Aorta (tissue), 5 donors: ENCODE measurements at regions not wholly inside any gene's neighbourhood (a gene's known extent, or its start where the extent isn't known, plus 50 kb on each side); places are given as distances from the start of the nearest gene placed in this dataset.

ENCODE experiments used
- ATAC-seq: fragments of 200-7000 bp; cut with Tn5 transposase; one replicate; pipeline ENCODE4 v1.9.1; 2022; ENCODE audit warnings: moderate library complexity; ENCODE audit not compliant: low FRiP score
- DNase-seq, 2 donors: peaks; one replicate each; pipeline ENCODE4 v3.0.0-alpha.2; 2020
- H3K27ac ChIP-seq, 2 donors: one replicate each; pipeline ENCODE4 v1.5.1; 2013; ENCODE audit warnings: low read length in 2 of 2, mild to moderate bottlenecking in 2 of 2, moderate library complexity in 2 of 2, control low read depth in 1 of 2, inconsistent platforms in 1 of 2, low read depth in 1 of 2
- H3K27me3 ChIP-seq, 2 donors: one replicate each; pipeline ENCODE4 v1.6.1; 2013; ENCODE audit warnings: control low read depth in 1 of 2, low read length in 1 of 2, mild to moderate bottlenecking in 1 of 2, moderate library complexity in 1 of 2; ENCODE audit not compliant: insufficient read depth in 2 of 2, control insufficient read depth in 1 of 2
- H3K36me3 ChIP-seq, 2 donors: one replicate each; pipeline ENCODE4 v1.6.1; 2013; ENCODE audit warnings: control low read depth in 1 of 2, low read length in 1 of 2, mild to moderate bottlenecking in 1 of 2; ENCODE audit not compliant: insufficient read depth in 2 of 2, control insufficient read depth in 1 of 2
- H3K4me1 ChIP-seq, 2 donors: one replicate each; pipeline ENCODE4 v1.6.1; 2013; ENCODE audit warnings: low read length in 2 of 2, control low read depth in 1 of 2, mild to moderate bottlenecking in 1 of 2, moderate library complexity in 1 of 2; ENCODE audit not compliant: insufficient read depth in 2 of 2, control insufficient read depth in 1 of 2
- H3K4me3 ChIP-seq, 2 donors: one replicate each; pipeline ENCODE4 v1.5.1; 2013; ENCODE audit warnings: low read length in 2 of 2, control low read depth in 1 of 2, mild to moderate bottlenecking in 1 of 2
- H3K9me3 ChIP-seq: one replicate; pipeline ENCODE4 v1.6.1; 2013; ENCODE audit warnings: mild to moderate bottlenecking, low read length; ENCODE audit not compliant: control insufficient read depth
- WGBS, 2 donors: extraction: QIAGEN DNeasy Blood & Tissue Kit; methylation state at CpG; one replicate each; pipeline ENCODE4 v1.1.7; 2013; 5-methylcytosine and 5-hydroxymethylcytosine counted together
- intact Hi-C, 2 donors: fragments of 100-400 bp; cut with DNase I; formaldehyde crosslinking; loops; one replicate each; pipeline versions ENCODE4 v1.14.2 to v1.15.0; 2022
- donor health status: healthy with polysubstance abuse.
- donor health status: Bipolar disorder and iron deficiency.
- donor health status: DM: no; HTN: no; CAD: no.
- donor health status: DM: no; HTN: no; CAD: no.
- donor health status: DM: yes; HTN: yes; CAD: no.

DNA sequence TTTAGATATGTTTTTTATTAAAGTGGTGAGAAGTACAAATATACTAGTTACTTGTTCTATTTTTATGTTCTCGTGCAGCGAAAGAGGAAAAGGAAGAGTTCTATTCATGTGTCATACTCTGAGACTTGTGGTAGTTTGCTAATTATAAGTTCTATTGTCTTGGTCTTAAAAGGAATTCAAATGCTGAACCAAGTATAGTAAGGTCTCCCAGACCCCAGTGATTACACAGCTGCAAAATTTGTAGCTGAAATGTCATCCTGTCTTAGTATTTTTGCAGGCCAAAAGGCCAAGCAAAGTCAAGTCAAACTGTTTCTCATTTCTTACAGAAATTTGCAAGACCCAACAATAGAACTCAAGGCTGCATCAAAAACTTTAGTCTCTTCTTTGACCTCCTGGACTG, 268.7 kb downstream of the CHRM3 start:
- no peak overlapping the region for H3K27ac ChIP-seq
- H3K4me1 ChIP-seq = no peaks in the 10 kb centered on the region
- H3K36me3 ChIP-seq = no peaks in the 10 kb centered on the region
- intact Hi-C loops = no loop called here
- no peak for DNase-seq
- H3K4me3 ChIP-seq = no peak overlapping the region
- no peak for ATAC-seq
- no peaks in the 10 kb centered on the region for H3K9me3 ChIP-seq
- H3K27me3 ChIP-seq = no peaks in the 10 kb centered on the region
- WGBS, 2 donors = 62 to 68% methylated on average over 2 of the region's 2 CpGs

DNA sequence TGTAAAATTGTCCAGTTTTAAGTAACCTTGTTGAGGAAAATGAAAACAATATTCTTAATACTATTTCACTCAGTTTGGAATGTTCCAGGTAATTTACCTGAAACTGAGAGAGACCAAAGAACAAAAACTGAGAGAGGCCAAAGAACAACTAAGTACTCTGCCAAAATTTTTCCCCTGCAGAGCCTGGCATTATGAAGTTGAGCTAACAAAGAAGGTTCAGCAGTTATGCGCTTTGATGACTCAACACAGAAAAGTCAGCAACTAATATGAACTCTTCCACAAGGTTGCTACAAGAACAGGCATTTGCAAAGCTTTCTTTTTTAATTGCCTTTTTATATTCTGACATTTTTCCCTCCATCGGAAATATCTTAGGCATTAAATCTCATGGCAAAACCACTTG, 270.9 kb downstream of the CHRM3 start:
- H3K4me3 ChIP-seq = no peak overlapping the region
- intact Hi-C loops = no loop called here
- ATAC-seq (no peak), DNase-seq (no peak)
- H3K27ac ChIP-seq = no peak overlapping the region
- 62 to 81% methylated on average over 2 of the region's 2 CpGs for WGBS, 2 donors
- H3K9me3 ChIP-seq = no peaks in the 10 kb centered on the region
- H3K4me1 ChIP-seq = no peaks in the 10 kb centered on the region
- no peaks in the 10 kb centered on the region for H3K36me3 ChIP-seq
- H3K27me3 ChIP-seq = no peaks in the 10 kb centered on the region

DNA sequence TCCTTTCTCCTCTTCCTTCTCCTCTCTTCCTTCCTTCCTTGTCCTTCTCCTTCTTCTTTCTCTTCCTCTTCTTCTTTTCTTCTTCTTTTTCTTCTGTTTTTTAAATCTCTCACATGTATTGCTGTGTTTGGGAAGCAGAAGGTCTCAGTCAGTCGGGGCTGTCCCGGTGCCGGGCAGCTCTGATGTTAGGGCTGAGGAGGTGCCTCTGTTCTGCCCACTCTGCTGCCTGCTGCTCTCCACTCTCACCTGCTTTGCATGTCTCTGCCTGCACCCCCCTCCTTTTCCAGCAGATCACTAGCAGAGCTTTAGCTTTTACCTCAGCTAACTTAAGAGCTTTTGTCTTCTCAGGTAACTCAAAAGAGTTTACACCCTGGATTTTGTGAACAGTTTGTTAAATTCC, 276.6 kb downstream of the CHRM3 start:
- 74 to 78% methylated on average over 3 of the region's 3 CpGs for WGBS, 2 donors
- no peaks in the 10 kb centered on the region for H3K27me3 ChIP-seq
- intact Hi-C loops = no loop called here
- ATAC-seq (no peak), DNase-seq (no peak)
- no peak overlapping the region for H3K27ac ChIP-seq
- no peaks in the 10 kb centered on the region for H3K4me1 ChIP-seq
- no peaks in the 10 kb centered on the region for H3K36me3 ChIP-seq
- no peak overlapping the region for H3K4me3 ChIP-seq
- no peaks in the 10 kb centered on the region for H3K9me3 ChIP-seq

DNA sequence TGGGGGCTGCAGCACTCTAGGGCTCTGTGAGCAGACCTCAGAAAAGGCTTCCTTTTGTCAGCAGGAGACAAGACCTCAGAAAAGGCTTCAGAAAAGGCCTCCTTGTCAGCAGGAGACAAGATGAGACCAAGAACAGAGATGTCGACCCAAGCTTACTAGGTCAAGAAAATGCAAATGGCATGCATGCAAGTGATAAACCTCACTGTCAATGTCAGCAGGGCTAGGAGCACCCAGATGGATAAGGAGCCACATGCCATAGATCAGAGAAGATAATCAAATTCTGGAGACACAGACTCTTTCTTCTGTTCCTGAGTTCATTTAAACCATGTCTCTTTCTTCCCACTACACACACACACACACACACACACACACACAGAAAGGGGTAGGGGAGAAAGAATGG, 285.9 kb downstream of the CHRM3 start:
- intact Hi-C loops = no loop called here
- WGBS, 2 donors = 88 to 89% methylated on average over 1 of the region's 1 CpG
- Histone ChIP-seq H3K27ac (no peak overlapping the region), H3K9me3 (no peaks in the 10 kb centered on the region), H3K4me1 (no peaks in the 10 kb centered on the region), H3K27me3 (no peaks in the 10 kb centered on the region), H3K36me3 (no peaks in the 10 kb centered on the region), H3K4me3 (no peak overlapping the region)
- ATAC-seq = no peak
- DNase-seq = no peak

GRCh38 chr1:239675735-239676134, 289.4 kb downstream of the CHRM3 start:
- H3K27me3 ChIP-seq = no peaks in the 10 kb centered on the region
- H3K27ac ChIP-seq = no peak overlapping the region
- H3K4me1 ChIP-seq = no peaks in the 10 kb centered on the region
- H3K9me3 ChIP-seq = no peaks in the 10 kb centered on the region
- WGBS, 2 donors = 93 to 97% methylated on average over 2 of the region's 2 CpGs
- DNase-seq (no peak), ATAC-seq (no peak)
- H3K36me3 ChIP-seq = no peaks in the 10 kb centered on the region
- H3K4me3 ChIP-seq = no peak overlapping the region
- intact Hi-C loops = no loop called here

DNA sequence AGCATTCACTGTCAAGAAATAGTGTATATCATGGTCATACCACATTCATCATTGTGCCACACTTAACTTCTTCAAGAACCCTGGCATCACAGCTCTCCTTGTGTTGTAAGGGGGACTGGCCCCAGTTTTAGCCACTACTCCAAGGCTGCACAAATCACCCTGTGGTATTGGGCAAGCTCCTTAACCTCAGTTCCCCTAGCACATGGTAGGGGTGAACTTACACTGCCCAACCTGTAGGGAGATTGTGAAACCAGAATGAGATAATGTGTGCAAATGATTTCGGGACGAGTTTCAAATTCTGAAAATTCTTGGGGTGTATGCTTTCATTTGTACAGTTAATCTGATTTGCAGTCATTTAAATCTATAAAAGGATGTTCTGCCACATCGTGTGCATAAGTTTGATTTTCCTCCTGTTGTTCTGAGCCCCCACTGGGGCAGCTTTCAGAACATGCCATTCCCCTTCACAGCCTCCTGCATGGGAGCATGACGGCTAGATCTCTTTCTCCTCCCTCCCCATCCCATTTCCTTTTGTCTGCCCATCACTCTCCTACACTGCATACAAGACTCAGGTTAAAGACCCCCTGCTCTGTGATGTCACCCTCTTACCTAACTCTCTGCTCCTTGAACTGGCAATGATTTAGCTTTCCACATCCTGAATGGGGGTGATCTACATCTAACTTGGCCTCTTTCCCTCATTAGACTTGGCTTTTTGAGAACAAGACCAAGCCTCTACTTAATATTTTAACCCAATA, 290.3 kb downstream of the CHRM3 start:
- intact Hi-C loops = no loop called here
- Histone ChIP-seq H3K27ac (no peak overlapping the region), H3K36me3 (no peaks in the 10 kb centered on the region), H3K4me1 (no peaks in the 10 kb centered on the region), H3K27me3 (no peaks in the 10 kb centered on the region), H3K9me3 (peaks cover 1% of the 10 kb centered on the region), H3K4me3 (no peak overlapping the region)
- ATAC-seq (no peak), DNase-seq (no peak)
- WGBS, 2 donors = 74 to 76% methylated on average over 4 of the region's 4 CpGs

- no peak for DNase-seq
- Histone ChIP-seq H3K27me3 (no peaks in the 10 kb centered on the region), H3K4me3 (no peak overlapping the region), H3K9me3 (peaks cover 1% of the 10 kb centered on the region), H3K4me1 (no peaks in the 10 kb centered on the region), H3K36me3 (no peaks in the 10 kb centered on the region), H3K27ac (no peak overlapping the region)
- intact Hi-C loops = no loop called here
- no peak for ATAC-seq
- 68 to 69% methylated on average over 3 of the region's 3 CpGs for WGBS, 2 donors
Observed at GRCh38 chr1:239677362-239677761, 291.0 kb downstream of the CHRM3 start.

- WGBS, 2 donors = 99 to 100% methylated on average over 2 of the region's 2 CpGs
- no peak for ATAC-seq
Observed at GRCh38 chr1:239678181-239678580, 291.8 kb downstream of the CHRM3 start.

DNA sequence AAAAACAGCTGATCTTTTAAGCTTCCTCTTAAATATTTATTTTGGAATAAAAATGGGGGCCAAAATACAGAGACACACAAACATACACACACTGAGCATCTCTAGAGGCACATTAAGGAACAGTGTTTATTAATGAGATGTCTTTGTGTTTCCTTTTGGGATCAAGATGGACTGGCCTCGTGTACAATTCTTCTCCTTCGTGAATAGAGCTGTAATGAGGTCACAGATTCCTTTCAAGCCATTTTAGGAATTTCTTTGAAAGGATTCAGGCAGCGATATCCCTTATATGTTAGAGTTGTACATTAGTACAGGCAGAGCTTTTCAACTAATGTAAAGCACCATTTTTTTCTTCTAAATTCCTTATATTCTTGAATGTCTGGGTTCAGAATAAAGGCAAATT, 295.7 kb downstream of the CHRM3 start:
- peaks cover 1% of the 10 kb centered on the region for H3K9me3 ChIP-seq
- no peak for ATAC-seq
- H3K36me3 ChIP-seq = no peaks in the 10 kb centered on the region
- WGBS, 2 donors = 30 to 42% methylated on average over 3 of the region's 3 CpGs
- intact Hi-C loops = no loop called here
- H3K27me3 ChIP-seq = no peaks in the 10 kb centered on the region
- H3K27ac ChIP-seq = no peak overlapping the region
- H3K4me1 ChIP-seq = no peaks in the 10 kb centered on the region
- no peak for DNase-seq
- H3K4me3 ChIP-seq = no peak overlapping the region

More at GRCh38 chr1:239678181-239678580, 291.8 kb downstream of the CHRM3 start:
- H3K27me3 ChIP-seq = no peaks in the 10 kb centered on the region
- no peak for DNase-seq
- no peak overlapping the region for H3K4me3 ChIP-seq
- no peaks in the 10 kb centered on the region for H3K36me3 ChIP-seq
- intact Hi-C loops = no loop called here
- H3K4me1 ChIP-seq = no peaks in the 10 kb centered on the region
- H3K27ac ChIP-seq = no peak overlapping the region
- peaks cover 1% of the 10 kb centered on the region for H3K9me3 ChIP-seq
